ENCODE measurements at regions not wholly inside any gene's neighbourhood (a gene's known extent, or its start where the extent isn't known, plus 50 kb on each side); places are given as distances from the start of the nearest gene placed in this dataset.

GRCh38 chr3:139794469-139795265 lies 116.9 kb upstream of the NMNAT3 start:
- TF ChIP-seq, protein P1, sequence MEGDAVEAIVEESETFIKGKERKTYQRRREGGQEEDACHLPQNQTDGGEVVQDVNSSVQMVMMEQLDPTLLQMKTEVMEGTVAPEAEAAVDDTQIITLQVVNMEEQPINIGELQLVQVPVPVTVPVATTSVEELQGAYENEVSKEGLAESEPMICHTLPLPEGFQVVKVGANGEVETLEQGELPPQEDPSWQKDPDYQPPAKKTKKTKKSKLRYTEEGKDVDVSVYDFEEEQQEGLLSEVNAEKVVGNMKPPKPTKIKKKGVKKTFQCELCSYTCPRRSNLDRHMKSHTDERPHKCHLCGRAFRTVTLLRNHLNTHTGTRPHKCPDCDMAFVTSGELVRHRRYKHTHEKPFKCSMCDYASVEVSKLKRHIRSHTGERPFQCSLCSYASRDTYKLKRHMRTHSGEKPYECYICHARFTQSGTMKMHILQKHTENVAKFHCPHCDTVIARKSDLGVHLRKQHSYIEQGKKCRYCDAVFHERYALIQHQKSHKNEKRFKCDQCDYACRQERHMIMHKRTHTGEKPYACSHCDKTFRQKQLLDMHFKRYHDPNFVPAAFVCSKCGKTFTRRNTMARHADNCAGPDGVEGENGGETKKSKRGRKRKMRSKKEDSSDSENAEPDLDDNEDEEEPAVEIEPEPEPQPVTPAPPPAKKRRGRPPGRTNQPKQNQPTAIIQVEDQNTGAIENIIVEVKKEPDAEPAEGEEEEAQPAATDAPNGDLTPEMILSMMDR (IDR thresholded peaks at IDR 0.05; ENCODE audit: insufficient read depth, low read depth, low read length, missing control alignments) = no peak
- no peak for DNase-seq (ENCODE audit: low read depth)
- H3K4me3 ChIP-seq (ENCODE audit: low read depth, low read length) = no peak overlapping the region

DNA sequence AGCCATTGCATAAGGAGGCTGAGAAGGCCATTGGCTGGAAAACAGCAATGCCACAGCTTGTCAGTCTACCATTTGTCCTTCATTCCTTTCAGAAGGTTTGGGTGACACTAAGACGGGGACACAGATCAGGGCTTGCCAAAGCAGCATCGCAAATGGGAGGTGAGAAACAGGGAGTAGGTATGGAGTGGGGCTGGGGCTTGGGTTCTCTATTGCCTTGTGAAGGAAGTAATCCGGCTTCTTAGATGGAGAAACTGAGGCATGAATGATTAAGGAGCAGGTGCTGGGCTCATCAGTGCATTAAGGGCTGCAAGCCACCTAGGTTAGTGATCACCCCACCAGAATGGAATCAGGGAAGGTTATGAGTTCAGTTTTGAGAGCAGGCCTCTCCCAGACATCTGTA lies 115.6 kb upstream of the NMNAT3 start:
- DNase-seq (ENCODE audit: low read depth) = no peak
- TF ChIP-seq, protein P1 (IDR thresholded peaks at IDR 0.05; ENCODE audit: insufficient read depth, low read depth, low read length, missing control alignments) = no peak
- H3K4me3 ChIP-seq (ENCODE audit: low read depth, low read length) = no peak overlapping the region

DNA sequence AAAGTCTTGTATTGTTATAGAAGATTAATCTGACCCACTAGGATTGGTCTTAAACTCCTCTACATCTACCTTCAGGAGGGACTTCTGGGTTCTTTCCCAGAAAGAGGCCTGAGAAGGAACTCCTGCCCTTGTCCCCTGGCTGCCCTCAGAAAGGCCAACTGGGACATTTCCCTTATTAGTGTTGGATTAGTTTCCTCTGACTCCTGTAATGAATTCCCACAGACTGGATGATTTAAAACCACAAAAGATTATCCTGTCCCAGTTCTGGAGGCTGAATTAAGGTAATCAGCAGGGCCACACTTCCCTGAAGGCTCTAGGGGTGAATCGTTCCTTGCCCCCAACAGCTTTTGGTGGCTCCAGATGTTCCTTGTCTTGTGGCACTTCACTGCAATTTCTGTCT lies 102.8 kb upstream of the NMNAT3 start:
- TF ChIP-seq, protein P1 (IDR thresholded peaks at IDR 0.05; ENCODE audit: insufficient read depth, low read depth, low read length, missing control alignments) = no peak
- H3K4me3 ChIP-seq (ENCODE audit: low read depth, low read length) = no peak overlapping the region
- no peak for DNase-seq (ENCODE audit: low read depth)

DNA sequence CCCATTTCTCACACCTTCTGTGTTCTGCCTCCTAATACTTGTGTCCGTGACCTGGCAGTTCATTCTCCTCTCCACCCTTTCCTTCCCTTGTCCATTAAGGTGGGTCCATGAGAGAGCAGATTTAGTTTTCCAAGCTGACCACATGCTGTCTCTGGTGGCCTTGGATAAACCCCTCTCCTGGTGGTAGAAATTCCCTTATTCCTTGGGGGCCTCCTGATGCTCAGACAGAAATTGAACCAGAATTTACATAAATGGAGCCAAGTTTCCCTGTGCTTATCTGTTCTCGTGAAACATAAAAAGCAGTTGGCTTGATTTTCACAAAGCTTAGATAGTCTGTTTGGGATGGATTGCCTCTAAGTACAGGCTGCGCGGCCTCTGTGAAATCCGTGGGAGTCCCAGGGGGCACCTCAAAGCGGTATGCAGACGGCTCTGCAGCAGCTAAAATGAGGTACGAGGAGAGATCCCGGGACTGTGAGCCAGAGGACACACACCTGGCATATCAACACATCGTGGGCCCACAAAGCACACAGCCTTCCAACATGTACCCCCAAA lies 101.0 kb upstream of the NMNAT3 start:
- no peak for DNase-seq (ENCODE audit: low read depth)
- TF ChIP-seq, protein P1 (IDR thresholded peaks at IDR 0.05; ENCODE audit: insufficient read depth, low read depth, low read length, missing control alignments) = no peak
- H3K4me3 ChIP-seq (ENCODE audit: low read depth, low read length) = no peak overlapping the region

DNA sequence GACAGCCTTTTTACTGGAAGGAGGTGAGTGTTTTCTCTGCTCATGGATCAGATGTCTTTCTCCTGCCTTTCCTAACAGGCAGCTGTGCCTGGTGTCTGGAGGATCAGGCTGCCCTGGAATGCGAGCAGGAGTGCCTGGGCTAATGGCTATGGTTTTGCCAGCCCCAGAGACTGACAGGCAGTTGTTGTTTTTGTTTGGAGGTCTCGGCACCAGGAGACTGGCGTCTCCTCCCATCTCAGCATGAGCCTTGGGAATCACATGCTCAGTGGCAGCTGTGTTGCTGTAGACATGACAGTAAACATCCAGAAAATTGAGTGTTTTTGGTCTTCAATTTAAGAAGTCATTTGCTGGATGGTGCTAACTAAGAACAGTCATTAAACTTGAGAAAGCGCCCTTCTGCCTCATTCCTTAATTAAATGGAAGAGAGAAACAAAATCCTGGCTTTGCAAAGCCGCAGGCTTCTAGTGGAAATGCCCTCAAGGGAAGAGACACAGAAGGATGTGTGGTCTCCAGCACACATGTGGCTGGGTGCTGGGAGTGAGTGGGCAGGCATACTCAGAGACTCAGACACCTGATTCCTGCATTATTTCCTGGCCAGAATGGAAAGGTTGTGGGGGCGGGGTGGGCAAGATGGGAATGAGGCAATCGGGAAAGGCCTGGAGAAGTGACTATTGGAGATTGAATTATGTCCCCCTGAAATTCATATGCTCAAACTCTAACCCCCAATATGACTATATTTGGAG lies 97.0 kb upstream of the NMNAT3 start:
- no peak overlapping the region for H3K4me3 ChIP-seq (ENCODE audit: low read depth, low read length)
- DNase-seq (ENCODE audit: low read depth) = no peak
- TF ChIP-seq, protein P1 (IDR thresholded peaks at IDR 0.05; ENCODE audit: insufficient read depth, low read depth, low read length, missing control alignments) = no peak

DNA sequence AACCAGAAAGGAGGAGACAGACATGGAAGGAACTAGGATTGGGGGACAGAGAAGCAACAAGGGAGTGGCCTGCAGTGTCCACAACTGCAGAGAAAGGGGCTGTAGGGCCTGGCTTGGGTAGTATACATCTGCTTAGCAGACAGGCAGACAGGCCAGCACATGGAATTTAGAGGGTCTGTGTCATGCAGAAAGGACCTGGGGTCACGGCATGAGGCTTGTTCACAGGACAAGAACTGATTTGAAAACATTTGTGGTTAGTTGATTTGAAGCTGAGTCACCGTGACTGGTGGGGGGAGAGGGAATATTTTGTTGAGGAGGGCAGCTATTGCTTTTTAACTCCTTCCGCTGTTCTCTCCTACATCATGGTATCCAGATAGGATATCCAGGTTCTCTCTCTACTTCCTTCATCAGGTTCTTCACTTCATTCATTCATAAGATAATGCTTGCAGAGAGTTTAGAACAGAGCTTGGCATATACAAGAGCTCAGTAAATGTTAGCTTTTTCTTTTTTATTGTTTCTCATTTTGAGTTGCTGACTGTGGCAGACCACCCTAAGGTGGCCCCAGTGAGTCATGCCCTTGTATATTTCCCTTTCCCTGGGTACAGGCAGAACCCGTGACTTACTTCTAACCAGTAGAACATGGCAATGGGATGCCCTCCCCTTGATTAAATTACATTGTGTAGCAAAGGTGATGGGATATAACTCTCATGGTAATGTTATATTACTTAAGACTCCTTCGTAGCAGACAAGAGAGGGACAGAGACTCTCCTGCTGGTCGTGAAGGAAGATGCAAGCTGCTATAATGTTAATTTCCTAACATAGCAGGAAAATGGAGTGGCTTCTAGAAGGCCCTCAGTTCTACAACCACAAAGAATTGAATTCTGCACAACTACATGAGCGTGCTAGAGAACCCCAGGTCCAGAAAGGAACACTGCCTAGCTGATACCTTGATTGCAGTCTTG lies 95.0 kb upstream of the NMNAT3 start:
- TF ChIP-seq, protein P1 (IDR thresholded peaks at IDR 0.05; ENCODE audit: insufficient read depth, low read depth, low read length, missing control alignments) = no peak
- no peak overlapping the region for H3K4me3 ChIP-seq (ENCODE audit: low read depth, low read length)
- no peak for DNase-seq (ENCODE audit: low read depth)
